A673 (cell line): ENCODE measurements at regions not wholly inside any gene's neighbourhood (a gene's known extent, or its start where the extent isn't known, plus 50 kb on each side); places are given as distances from the start of the nearest gene placed in this dataset.

Experiments
- BruUV-seq: library from RNA; stranded (reverse); fragments of 400-500 nt; replicated peaks from 2 replicates; lab custom pipeline; 2021; lab: Mats Ljungman, UMichigan
- CTCF ChIA-PET: fragments of 300-600 bp; sonication (Branson Sonifier 250); formaldehyde crosslinking; loops from one replicate; lab custom pipeline; 2022; ENCODE audit warnings: antibody characterized with exemption; lab: Charles Lee
- POLR2A ChIA-PET: fragments of 300-600 bp; sonication (Branson Sonifier 250); formaldehyde crosslinking; loops from one replicate; lab custom pipeline; 2022; ENCODE audit warnings: antibody characterized with exemption; ENCODE audit not compliant: low non-redundant PET; lab: Charles Lee
- DNase-seq: peaks from one replicate; pipeline ENCODE4 v3.0.0-alpha.2; 2015; ENCODE audit warnings: low spot score
- H3K27ac ChIP-seq: fragments of 200-600 bp; sonication (generic); 2 replicates; pipeline ENCODE4 v1.5.1; 2016; ENCODE audit warnings: mixed run types, low read depth, mild to moderate bottlenecking, mixed read lengths, antibody characterized with exemption, low read length; ENCODE audit not compliant: poor library complexity, severe bottlenecking
- H3K27me3 ChIP-seq: fragments of 200-600 bp; sonication (generic); replicated peaks from 2 replicates; pipeline ENCODE4 v1.6.1; 2017; ENCODE audit warnings: mixed run types, low read depth, mild to moderate bottlenecking, mixed read lengths, antibody characterized with exemption, low read length; ENCODE audit not compliant: insufficient read depth, poor library complexity
- H3K36me3 ChIP-seq: fragments of 200-600 bp; sonication (generic); 2 replicates; pipeline ENCODE4 v1.6.1; 2016; ENCODE audit warnings: mixed run types, mild to moderate bottlenecking, mixed read lengths, antibody characterized with exemption, low read length; ENCODE audit not compliant: insufficient read depth, poor library complexity, severe bottlenecking
- H3K4me1 ChIP-seq: fragments of 200-600 bp; sonication (generic); 2 replicates; pipeline ENCODE4 v1.6.1; 2017; ENCODE audit warnings: mixed run types, mild to moderate bottlenecking, mixed read lengths, antibody characterized with exemption, low read length; ENCODE audit not compliant: insufficient read depth, poor library complexity, severe bottlenecking
- H3K4me3 ChIP-seq: fragments of 200-600 bp; sonication (generic); 2 replicates; pipeline ENCODE4 v1.5.1; 2016; ENCODE audit warnings: low read depth, mixed run types, mild to moderate bottlenecking, mixed read lengths, low read length; ENCODE audit not compliant: poor library complexity, severe bottlenecking
- H3K9me3 ChIP-seq: fragments of 200-600 bp; sonication (generic); 2 replicates; pipeline ENCODE4 v1.6.1; 2016; ENCODE audit warnings: mixed run types, low read depth, mild to moderate bottlenecking, mixed read lengths, antibody characterized with exemption, low read length; ENCODE audit not compliant: poor library complexity, severe bottlenecking
- EZH2 ChIP-seq: fragments of 200-600 bp; sonication (generic); IDR thresholded peaks from 2 replicates; pipeline ENCODE4 v1.6.1; 2017; ENCODE audit warnings: borderline replicate concordance, low read depth, mild to moderate bottlenecking, mixed read lengths, antibody characterized with exemption, low read length; ENCODE audit not compliant: poor library complexity, severe bottlenecking
- intact Hi-C: fragments of 100-400 bp; cut with micrococcal nuclease; formaldehyde crosslinking; loops from one replicate; pipeline ENCODE4 v1.10.0; 2022; ENCODE audit not compliant: unreplicated experiment
- TF ChIP-seq, protein P1 (sequence below): fragments of 300-800, 200-600 bp; sonication (generic); conservative IDR thresholded peaks from 2 replicates; pipeline ENCODE4 v1.5.1; 2017; ENCODE audit warnings: low read depth, mild to moderate bottlenecking, antibody characterized with exemption, low read length, moderate library complexity, mixed read lengths

DNA sequence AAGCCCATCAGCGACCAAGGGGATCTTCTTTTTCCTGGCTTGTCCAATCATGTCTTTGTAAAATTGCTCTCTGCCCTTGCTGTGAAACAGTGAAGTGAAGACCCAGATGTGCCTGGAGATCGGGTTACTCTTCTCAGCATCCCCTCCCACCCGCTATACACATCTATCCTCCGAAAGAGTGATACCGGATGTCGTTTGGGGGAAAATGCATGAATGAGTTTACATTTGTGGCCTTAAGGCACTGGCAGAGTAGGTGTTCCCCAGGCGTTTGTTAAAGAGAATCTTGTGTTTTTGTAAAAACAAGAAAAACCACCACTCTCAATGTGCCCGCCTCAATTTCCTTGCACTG is 528.3 kb downstream of the CMPK2 start:
- Histone ChIP-seq H3K4me3 (no peak overlapping the region), H3K36me3 (no peaks in the 10 kb centered on the region), H3K9me3 (no peaks in the 10 kb centered on the region), H3K27ac (no peak overlapping the region), H3K4me1 (no peaks in the 10 kb centered on the region), H3K27me3 (no peaks in the 10 kb centered on the region)
- TF ChIP-seq, protein P1, sequence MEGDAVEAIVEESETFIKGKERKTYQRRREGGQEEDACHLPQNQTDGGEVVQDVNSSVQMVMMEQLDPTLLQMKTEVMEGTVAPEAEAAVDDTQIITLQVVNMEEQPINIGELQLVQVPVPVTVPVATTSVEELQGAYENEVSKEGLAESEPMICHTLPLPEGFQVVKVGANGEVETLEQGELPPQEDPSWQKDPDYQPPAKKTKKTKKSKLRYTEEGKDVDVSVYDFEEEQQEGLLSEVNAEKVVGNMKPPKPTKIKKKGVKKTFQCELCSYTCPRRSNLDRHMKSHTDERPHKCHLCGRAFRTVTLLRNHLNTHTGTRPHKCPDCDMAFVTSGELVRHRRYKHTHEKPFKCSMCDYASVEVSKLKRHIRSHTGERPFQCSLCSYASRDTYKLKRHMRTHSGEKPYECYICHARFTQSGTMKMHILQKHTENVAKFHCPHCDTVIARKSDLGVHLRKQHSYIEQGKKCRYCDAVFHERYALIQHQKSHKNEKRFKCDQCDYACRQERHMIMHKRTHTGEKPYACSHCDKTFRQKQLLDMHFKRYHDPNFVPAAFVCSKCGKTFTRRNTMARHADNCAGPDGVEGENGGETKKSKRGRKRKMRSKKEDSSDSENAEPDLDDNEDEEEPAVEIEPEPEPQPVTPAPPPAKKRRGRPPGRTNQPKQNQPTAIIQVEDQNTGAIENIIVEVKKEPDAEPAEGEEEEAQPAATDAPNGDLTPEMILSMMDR = no peak
- TF ChIP-seq EZH2 = no peak
- POLR2A ChIA-PET = no interaction called here
- intact Hi-C loops = no loop called here
- CTCF ChIA-PET = no interaction called here
- no TSS peak for BruUV-seq
- no peak for DNase-seq

DNA sequence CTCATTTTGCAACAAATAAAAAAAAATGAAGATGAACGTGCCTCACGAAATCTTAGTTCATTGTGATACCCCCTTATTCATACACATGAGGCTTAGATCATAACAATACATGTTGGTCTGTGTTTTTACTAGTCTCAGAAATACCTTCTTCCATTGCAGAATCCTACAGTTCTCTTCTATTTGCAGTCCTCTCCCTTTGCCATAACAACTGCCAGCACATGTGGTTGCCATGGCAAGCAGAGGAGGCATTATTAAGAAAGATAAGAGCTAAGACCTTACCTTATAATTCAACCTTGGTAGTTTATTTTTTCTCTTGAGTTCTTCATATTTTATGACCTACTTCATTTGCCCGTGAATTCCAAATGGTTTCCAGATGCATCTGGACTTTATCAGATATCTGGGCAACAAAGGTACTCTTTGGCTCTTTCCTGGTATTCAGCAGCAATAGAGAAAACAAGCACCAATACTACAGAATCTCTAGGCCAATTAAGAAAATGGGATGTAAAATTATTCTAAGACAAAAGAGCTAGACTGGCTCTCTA is 524.0 kb downstream of the CMPK2 start:
- Histone ChIP-seq H3K27me3 (no peaks in the 10 kb centered on the region), H3K4me3 (no peak overlapping the region), H3K9me3 (no peaks in the 10 kb centered on the region), H3K27ac (no peak overlapping the region), H3K4me1 (no peaks in the 10 kb centered on the region), H3K36me3 (no peaks in the 10 kb centered on the region)
- DNase-seq = no peak
- CTCF ChIA-PET = no interaction called here
- TF ChIP-seq, protein P1 = no peak
- TF ChIP-seq EZH2 = no peak
- no TSS peak for BruUV-seq
- POLR2A ChIA-PET = no interaction called here
- intact Hi-C loops = no loop called here

DNA sequence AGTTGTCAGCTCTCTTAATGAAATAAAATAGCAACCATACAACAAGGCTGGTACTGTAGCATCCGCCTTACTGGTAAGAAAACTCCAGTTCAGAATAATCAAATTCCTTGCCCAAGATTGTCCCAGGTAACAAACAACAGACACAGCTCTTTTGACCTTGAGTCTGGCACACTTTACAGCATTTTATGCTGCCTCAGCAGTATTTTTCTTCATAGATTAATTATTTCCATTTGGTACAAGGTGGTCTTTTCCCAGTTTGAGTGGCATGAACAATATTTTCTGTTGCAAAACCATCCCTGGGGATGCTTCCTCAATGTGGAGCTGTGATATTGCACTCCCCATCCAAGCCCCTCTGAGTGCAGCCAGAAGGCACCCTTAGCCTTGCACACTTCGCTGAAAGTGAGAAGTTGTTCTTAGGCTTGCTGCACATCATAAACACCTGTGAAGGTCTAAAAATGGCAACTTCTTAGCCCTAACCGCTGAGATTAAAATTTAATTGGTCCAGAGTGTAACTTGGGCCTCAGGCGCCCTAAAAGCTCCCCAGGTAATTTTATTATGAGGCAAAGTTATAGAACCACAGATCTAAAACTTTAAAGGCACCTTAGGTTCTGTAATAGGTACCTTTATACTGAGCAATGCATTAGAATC is 523.3 kb downstream of the CMPK2 start:
- Histone ChIP-seq H3K27ac (no peak overlapping the region), H3K4me3 (no peak overlapping the region), H3K27me3 (no peaks in the 10 kb centered on the region), H3K36me3 (no peaks in the 10 kb centered on the region), H3K9me3 (no peaks in the 10 kb centered on the region), H3K4me1 (no peaks in the 10 kb centered on the region)
- ChIA-PET POLR2A (no interaction called here), CTCF (no interaction called here)
- BruUV-seq = no TSS peak
- intact Hi-C loops = no loop called here
- no peak for DNase-seq
- TF ChIP-seq, protein P1 = no peak
- TF ChIP-seq EZH2 = no peak
